ENCODE measurements at regions not wholly inside any gene's neighbourhood (a gene's known extent, or its start where the extent isn't known, plus 50 kb on each side); places are given as distances from the start of the nearest gene placed in this dataset.
"Not testable (repeated sequence)": the region's sequence is repeated elsewhere in the genome, so short reads cannot be mapped to it uniquely, and the experiment has no call there.

DNA sequence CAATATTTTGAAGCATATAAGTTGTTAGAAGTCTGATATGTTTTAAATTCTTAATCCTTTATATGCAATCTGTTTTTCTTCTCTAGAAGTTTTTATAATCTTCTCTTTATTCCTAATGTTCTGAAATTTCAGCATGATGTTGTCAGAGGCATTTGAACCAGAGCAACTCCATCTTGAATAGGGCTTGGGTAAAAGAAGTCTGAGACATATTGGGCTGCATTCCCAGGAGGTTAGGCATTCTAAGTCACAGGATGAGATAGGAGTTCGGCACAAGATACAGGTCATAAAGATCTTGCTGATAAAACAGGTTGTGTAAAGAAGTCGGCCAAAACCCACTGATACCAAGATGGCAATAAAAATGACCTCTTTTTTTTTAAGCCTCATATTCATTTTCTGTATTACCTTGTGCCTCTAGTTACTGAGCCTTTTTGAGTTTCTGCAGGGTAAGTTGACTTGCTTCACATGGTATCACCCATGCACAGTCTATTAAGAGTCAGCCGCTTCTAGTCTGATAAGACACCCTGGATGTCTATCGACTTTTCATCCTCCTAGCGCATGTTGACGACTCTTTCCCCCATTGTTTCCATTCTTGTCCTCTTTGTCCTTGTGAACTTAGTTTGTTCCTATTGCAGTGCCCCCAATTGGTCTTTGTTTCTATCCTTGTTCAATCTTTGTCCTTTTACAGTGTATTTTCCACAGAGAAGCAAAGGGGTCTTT is 80.8 kb upstream of the RNU6-1 start:
- no peak for DNase-seq (ENCODE audit: low read depth)

DNA sequence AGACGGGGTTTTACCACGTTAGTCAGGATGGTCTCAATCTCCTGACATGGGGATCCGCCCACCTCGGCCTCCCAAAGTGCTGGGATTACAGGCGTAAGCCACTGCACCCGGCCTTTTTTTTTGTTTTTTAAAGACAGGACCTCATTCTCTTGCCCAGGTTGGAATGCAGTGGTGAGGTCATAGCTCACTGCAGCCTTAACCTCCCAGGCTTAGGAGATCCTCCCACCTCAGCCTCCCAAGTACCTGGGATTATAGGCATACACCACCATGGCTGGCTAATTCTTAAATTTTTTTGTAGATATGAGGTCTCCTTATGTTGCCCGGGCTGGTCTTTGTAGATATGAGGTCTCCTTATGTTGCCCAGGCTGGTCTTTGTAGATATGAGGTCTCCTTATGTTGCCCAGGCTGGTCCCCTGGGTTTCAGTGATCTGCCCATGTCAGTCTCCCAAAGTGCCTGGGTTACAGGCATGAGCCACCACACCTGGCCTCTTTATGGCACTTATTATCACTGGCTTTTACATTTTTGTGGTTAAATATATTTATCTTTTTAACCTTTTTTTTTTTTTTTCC is 82.3 kb upstream of the RNU6-1 start:
- no peak for DNase-seq (ENCODE audit: low read depth)

DNA sequence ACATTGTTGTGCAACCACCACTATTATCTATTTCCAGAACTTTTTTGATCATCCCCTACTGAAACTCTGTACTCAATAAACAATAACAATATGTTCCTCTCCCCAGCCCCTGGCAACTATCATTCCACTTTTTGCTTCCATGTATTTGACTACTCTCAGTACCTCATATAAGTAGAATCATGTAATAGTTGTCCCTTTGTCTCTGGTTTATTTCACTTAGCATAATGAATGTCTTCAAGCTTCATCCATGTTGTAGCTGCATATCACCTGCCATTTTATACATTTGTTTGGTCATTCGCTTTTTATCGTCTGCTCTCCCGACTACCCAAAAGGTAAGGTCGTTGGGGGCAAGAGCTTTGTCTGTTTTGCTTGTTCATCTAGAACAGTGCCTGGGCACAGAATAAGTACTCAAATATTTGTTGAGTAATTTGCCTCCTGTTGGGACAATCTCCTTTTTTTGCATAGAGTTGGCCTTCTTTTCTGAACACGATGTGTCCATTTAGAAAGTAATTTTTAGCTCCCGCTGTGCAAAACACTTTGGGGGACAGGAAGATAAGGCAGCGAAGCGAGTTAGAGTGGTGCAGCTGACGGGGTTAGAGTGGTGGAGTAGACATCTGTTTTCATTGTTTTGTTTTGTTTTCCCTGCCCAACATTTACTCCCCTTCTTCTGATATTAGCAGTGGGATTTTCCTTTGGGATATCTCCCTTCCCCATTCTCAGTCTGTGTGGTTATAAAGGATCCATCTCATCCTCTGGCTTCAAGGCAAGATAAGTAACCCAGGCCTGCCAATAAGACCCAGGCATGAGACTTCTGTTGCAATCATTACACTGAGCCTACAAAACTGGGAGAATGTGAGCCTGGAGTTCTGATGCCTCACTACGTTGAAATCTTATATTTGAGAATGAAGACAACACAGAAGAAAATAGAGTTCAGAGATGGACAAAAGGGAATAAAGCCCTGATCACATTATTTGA is 83.4 kb upstream of the RNU6-1 start:
- DNase-seq (ENCODE audit: low read depth), result no peak

DNA sequence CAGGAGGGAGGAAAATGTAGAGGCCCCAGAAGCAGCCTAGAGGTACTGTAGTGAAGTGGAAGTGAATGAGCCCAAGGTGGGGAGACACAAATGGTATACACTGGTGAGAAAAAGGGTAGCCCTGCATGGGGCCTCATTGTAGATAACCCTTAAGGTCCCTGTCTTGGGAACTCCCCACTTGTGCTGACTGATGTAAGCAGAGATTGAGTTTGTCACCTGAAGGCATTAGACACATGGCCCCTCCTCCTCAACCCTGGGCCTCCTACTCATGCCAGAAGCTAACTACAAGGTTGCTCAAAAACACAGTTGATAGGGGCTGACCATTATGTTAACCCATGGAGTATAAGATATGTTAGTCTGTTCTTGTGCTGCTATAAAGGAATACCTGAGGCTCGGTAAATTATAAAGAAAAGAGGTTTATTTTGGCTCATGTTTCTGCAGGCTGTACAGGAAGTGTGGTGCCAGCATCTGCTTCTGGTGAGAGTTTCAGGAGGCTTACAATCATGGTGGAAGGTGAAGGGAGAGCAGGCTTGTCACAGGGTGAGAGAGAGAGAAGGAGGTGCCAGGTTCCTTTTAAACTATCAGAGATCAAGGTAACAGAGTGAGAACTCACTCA is 84.6 kb upstream of the RNU6-1 start:
- DNase-seq (ENCODE audit: low read depth), result no peak

DNA sequence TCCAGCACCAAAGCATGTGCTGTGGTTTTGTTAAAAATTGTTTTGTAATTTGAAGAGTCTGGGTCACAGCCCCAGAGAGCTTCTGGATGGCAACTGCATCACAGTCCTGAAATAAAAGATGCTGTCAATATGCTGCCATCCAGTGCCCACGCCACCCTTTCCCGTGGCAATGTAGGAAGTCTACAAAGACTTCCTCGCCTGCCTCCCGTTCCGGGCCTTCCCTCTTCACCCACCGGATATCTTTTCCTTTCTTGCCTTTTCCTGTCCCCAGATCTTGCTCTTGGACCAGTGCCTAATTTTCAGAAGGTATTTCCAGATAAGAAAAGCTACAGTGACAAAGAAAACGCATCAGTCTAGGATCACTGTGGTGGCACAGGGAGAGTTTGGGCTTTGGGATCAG is 85.3 kb upstream of the RNU6-1 start:
- DNase-seq (ENCODE audit: low read depth), result no peak

DNA sequence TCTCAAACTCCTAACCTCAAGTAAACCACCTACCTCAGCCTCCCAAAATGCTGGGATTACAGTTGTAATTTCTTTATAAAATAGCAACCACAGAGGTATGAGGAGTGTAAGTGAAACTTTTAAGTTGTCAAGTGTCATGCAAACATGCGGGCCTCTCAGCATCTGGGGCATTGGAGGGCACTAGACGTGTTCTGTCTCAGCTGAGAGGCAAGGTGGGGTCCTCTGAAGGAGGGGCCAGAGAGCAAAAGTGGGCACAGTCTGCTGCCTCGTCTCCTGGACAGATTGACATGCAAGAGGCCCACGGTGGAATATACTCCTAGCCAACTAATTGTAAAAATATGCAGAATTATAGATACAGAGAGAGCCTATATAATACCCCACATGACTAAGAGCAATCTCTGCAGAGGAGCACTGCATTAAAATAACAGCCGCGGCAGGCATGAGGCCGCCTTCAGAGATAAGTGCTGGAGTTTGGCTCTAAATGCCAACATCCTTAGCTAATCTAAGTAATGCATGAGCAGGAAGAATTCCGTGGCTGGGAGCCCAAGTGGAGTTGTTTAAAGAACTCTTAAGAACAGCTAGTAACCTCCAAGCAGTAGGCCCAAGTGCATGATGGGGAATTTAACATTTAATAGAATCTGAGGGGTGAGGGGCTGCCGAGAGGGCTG is 87.8 kb upstream of the RNU6-1 start:
- DNase-seq (ENCODE audit: low read depth), result no peak

DNA sequence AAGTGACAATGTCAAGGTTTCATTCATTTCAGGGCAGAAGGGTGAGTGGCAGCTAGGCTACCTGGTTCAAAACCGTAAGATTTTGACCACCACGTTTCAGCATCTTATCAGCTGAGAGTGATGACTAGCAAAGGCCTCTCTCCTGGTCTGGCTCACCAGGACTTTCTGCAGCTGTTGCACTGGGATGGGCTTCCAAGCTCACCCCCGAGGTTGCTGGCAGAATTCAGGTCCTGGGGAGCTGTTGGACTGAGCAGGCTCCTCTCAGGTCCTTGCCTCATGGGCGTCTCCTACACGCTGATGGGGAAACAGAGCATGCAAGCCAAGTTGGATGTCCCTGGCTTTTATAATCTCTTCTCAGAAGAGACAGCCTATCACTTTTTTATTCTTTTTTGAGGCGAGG is 88.8 kb upstream of the RNU6-1 start:
- DNase-seq (ENCODE audit: low read depth), result no peak

DNA sequence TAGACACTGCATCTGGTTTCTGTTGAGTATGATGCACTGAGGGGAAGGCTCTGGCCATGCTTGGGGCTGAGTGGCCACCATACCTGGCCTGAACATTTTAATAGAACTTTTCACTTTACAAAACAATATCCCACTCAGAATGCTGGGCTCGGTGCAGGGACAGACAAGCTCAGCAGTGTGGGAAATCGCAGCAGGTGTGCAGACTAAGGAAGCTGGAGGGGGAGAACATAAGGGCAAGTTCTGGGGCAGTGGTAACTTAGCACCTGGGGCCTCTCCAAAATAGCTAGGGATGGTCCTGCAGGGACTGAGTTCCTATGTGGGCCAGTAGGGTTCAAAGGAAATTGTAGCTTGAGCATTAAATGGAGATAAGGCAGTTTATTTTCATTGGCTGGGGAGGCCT is 90.9 kb upstream of the RNU6-1 start:
- no peak for DNase-seq (ENCODE audit: low read depth)

DNA sequence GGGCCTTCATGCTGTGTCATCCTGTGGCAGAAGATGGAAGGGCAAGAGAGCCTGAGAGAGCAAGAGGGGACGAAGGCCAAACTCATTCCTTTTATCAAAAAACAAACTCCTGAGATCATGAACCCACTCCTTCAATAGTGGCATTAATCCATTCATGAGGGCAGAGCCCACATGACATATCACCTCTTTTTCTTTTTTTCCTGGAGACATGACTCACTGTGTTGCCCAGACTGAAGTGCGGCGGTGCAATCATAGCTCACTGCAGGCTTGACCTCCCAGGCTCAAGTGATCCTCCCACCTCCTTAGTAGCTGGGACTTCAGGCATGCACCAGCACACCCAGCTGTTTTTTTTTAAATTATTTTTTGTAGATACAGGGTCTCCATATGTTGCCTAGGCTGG is 92.0 kb upstream of the RNU6-1 start:
- DNase-seq (ENCODE audit: low read depth), result no peak

DNA sequence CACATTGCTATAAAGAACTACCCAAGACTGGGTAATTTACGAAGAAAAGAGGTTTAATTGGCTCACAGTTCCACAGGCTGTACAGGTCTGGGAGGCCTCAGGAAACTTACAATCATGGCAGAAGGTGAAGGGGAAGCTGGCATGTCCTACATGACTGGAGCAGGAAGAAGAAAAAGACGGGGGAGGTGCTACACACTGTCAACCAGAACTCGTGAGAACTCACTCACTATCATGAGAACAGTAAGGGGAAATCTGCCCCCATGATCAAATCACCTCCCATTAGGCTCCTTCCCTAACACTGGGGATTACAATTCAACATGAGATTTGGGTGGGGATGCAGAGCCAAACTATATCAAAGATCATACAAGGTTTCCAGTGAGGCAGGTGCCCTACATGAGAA is 94.3 kb upstream of the RNU6-1 start:
- DNase-seq (ENCODE audit: low read depth), result not testable (repeated sequence)

DNA sequence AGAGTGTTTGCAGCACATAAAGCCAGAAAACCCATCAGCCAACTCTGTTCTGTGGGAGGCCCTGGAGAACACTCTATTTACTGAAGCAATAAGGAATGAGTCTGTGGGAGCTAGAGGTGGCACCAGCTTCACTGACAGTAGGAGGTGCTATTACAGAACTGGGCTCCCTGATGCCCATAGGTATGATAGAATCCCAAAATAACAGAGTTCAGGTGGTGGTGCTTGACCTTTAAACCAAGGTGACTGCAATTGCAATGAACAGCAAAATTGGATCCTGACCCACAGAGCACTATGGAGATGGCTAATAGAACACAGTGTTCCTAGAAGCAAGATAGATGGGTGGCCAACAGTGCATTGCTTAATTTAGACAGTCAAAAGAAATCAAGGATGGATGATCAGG is 95.4 kb upstream of the RNU6-1 start:
- no peak for DNase-seq (ENCODE audit: low read depth)

DNA sequence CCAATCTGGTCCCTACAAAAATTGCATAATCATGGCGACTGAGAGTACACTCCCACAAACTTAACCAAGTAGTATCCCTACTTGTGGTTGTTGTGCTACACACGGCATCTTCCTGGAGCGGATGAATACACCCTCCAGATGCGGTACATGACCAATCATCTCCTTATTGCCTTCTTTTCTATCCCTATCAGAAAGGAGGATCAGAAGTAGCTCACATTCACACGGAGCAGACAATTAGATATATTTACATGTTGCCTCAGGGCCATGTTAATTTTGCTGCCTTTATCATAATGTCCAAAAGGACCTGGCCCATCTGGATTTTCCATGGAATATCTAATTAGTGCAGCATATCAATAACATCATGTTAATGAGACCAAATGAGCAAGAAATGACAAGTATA is 96.4 kb upstream of the RNU6-1 start:
- DNase-seq (ENCODE audit: low read depth), result no peak

DNA sequence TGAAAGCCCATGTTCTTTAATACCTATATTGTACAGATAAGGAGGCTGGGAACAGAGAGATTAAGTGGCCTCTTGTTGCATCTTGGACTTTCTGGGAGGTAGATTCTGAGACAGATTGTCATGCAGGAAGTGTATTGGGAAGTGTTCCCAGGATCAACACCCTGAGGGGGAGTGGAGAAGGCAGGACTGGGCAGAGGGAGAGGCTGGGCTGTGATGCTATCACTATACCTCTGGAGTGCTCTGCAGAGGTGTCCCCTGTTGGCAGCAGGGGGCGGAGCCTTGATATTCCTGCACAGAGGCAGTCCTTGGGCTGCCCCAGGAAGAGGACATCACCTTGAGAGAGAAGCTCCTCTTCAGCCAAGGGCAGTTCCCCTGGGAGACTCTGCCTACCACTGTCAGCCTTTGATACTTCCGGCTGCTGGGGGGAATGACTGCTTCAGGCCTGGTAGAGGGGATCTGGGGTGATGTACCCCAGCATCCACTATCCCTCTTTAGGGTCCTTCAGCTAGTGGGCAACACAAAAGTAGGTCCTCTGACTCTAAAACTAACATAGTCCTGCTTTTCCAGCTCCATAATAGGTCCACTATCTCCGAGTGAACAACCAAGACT is 97.4 kb upstream of the RNU6-1 start:
- no peak for DNase-seq (ENCODE audit: low read depth)

DNA sequence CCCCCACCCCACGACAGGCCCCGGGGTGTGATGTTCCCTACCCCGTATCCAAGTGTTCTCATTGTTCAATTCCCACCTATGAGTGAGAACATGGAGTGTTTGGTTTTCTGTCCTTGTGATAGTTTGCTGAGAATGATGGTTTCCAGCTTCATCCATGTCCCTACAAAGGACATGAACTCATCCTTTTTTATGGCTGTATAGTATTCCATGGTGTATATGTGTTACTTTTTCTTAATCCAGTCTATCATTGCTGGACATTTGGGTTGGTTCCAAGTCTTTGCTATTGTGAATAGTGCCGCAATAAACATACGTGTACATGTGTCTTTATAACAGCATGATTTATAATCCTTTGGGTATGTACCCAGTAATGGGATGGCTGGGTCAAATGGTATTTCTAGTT is 99.3 kb upstream of the RNU6-1 start:
- not testable (repeated sequence) for DNase-seq (ENCODE audit: low read depth)

DNA sequence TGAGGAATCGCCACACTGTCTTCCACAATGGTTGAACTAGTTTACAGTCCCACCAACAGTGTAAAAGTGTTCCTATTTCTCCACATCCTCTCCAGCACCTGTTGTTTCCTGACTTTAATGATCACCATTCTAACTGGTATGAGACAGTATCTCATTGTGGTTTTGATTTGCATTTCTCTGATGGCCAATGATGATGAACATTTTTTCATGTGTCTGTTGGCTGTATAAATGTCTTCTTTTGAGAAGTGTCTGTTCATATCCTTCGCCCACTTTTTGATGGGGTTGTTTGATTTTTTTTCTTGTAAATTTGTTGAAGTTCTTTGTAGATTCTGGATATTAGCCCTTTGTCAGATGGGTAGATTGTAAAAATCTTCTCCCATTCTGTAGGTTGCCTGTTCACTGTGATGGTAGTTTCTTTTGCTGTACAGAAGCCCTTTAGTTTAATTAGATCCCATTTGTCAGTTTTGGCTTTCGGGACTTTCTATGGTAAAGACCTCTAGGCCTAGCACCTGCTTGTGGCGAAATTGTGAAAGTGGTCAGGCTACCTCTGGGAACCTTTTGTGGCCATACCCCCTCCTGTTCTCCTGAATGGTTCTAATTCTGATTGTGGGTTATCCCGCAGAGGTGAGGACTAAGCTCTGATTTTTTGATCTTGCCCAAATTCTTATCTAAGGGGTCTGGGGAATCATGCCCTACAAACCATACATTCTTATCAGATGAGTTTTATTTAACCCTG is 99.9 kb upstream of the RNU6-1 start:
- DNase-seq (ENCODE audit: low read depth), result not testable (repeated sequence)

DNA sequence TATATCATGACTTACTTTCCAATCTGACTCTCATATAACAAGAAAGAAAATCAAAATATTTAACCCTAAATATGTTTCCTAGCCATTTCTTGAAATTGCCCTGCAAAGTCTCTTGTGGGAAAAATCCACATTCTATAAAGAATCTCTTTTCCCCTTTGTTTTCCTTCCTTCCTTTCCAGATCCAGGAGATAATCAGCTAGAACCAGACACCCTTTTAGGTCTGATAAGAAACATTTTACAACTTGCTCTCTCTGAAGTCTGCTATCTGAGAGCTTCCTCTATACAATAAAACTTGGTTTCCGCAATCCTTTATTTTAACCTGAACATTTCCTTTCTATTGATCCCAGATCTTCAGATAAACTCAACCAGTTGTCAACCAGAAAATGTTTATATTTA is 100.5 kb upstream of the RNU6-1 start:
- DNase-seq (ENCODE audit: low read depth), result no peak

DNA sequence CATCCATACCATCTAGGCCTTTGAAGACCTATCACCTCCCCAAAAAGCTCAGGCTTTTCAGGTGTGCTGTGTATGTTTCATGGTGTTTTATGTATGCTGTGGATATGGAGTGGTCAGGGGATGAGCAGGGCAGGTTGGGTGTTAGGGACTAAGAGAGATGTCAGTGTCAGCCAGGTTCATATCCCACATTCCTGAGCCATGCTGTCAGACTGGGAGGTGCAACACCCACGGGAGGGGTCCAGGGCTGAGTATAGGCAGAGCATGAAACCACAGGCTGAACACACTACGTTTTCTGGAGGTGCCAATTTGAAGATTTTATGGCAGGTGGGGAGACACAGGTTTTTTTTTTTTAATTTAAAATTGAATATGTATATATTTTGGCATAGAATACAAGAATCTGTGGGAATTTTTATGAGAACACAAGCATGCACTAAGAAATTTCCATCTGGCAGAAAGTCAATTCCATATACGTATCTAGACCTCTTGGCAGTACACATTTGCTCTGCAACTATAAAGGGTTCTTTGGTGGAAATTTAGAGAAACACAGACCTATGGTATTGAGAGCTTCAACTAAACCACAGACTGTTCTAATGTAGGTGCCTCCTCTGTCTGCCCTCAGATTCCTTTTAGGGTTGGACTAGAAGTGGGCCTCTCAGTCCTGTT is 101.9 kb upstream of the RNU6-1 start:
- DNase-seq (ENCODE audit: low read depth), result no peak

DNA sequence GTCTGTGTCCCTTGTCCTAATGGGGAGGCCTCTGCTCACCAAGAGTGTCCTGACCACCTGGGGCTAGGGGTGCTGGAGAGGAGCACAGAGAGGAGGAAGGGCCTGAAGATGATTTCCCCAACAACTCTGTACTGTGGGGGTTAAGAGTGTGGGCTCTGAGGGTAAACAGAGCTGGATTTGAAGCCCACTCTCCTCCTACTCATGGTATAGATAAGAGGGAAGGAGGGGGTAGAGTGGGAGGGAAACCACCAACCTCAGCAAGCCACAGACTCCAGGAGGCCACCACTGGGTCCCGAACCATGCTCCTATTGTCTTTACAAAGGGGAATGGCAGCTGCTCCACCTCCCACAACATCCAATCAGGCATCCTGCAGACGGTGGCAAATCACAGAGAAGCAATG is 103.6 kb upstream of the RNU6-1 start:
- DNase-seq (ENCODE audit: low read depth), result no peak

DNA sequence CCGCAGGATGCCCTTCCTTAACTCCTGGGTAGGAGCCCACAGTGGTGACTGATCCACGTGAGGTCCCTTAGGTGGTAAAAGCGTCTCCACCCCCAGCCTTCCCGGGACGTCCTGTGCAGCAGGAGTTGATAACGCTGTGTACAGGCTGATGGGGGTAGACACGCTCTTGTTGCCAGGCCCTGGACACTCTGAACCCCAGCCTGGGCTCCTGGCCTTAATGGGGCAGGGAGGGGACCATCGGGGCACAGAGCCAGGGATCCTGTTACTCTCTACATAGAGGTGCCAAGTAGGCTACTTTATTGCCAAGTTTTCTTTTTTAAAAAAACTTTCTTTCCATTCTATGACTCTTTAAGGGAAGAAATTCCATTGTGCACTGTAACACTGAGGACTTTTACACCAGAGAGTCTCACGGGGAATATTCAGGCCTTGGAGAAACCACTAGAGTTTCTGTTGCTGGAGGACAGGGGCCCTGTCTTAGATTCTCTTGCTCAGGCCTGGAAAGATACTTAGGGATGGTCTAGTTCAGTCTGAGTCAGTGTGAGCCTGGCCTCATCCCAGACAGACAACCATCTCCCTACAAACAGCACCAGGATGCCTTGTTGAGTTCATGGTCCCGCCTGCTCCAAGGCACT is 104.3 kb upstream of the RNU6-1 start:
- DNase-seq (ENCODE audit: low read depth), result no peak

DNA sequence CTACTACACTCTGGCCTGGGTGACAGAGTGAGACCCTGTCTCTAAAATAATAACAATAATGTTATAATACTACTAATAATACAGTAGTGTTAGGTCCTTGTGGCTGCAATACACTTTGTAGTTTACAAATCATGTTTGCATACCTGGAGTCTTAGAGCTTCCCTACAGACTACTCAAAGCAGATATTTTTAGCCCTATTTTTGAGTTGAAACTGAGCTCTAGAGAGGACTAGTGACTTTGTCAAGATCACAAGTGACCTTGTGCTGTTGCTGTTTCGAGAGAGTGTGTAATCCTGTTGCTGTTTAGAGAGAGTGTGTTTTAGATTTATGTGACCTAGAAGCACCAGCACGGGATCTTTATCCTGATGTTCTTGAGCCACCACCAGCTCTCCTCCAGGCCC is 105.3 kb upstream of the RNU6-1 start:
- no peak for DNase-seq (ENCODE audit: low read depth)

Measured in forelimb muscle (tissue), 1 donor.